ENCODE measurements at regions not wholly inside any gene's neighbourhood (a gene's known extent, or its start where the extent isn't known, plus 50 kb on each side); places are given as distances from the start of the nearest gene placed in this dataset.

DNA sequence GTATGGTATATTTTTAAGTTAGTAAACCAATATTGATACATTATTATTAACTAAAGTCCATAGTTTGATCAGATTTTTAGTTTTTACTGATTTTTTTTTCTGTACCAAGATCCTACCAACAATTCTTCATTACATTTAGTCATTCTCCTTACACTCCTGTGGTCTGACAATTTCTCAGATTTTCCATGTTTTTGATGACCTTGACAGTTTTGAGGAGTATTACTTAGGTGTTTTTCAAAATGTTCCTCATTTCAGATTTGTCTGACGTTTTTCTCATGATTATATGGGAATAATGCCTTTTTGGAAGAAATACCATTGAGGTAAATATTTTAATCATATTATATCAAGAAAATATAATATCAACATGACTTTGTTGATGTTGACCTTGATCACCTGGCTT lies 423.8 kb downstream of the PPP4R3C start:
- Histone ChIP-seq H3K4me2 (no peak overlapping the region), H3K36me3 (no peaks in the 10 kb centered on the region), H3K27ac (no peak overlapping the region), H4K20me1 (no peaks in the 10 kb centered on the region; the same call in 1 of the 2 replicates), H3K9ac (no peak overlapping the region), H3K9me3 (no peaks in the 10 kb centered on the region), H3K27me3 (peaks cover 77% of the 10 kb centered on the region), H3K4me1 (no peaks in the 10 kb centered on the region), H3K4me3 (no peak overlapping the region)
- TF ChIP-seq Cebpa-rat (IDR thresholded peaks at IDR 0.05), result no peak

DNA sequence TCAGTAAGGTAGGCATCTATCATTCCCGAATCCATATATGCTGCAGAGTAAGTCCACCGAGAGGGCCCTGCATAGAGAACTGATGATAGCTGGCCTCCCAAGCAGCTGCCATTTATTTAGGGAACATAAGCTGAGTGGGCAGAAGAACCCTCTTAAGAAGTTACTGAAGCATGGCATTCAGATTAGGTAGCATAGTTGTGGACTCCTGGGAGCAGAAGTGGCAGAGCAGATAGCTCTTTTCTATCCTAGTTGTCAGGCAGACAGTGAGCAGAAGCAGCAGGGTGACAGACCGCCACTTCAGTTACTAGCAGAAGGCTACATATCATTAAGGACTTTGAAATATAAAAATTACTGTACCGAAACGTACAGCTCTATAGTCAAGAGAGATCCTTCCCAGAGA lies 454.7 kb downstream of the PPP4R3C start:
- no peak for TF ChIP-seq Cebpa-rat (IDR thresholded peaks at IDR 0.05)
- peak overlapping the region; percentile 38 for H3K4me2 ChIP-seq
- no peak overlapping the region for H3K27ac ChIP-seq
- H3K36me3 ChIP-seq, result no peaks in the 10 kb centered on the region
- no peak overlapping the region for H3K4me3 ChIP-seq
- peaks cover 21% of the 10 kb centered on the region for H3K4me1 ChIP-seq
- H3K9me3 ChIP-seq, result no peaks in the 10 kb centered on the region
- peaks cover 32% of the 10 kb centered on the region for H3K27me3 ChIP-seq
- no peaks in the 10 kb centered on the region for H4K20me1 ChIP-seq
- no peak overlapping the region for H3K9ac ChIP-seq

DNA sequence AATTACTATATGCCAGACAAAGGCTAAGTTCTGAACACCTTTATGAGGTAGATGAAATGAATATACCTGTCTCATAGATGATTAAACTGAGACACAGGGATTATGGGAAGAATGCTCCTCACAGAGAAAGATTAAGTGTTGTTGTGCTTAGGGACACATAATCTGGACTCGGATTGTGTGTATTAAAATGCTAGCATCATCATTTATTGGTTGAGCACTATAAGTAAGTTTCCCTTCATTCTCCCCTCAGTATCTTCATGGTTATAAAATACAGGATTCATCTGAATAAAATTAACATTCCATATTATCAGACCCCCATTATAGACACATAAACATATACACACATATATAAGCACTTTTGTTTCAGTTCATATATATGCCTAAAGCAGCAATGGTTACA lies 463.5 kb downstream of the PPP4R3C start:
- Histone ChIP-seq H3K4me2 (no peak overlapping the region), H3K27ac (no peak overlapping the region), H3K9ac (no peak overlapping the region), H3K27me3 (peaks cover 36% of the 10 kb centered on the region), H3K36me3 (no peaks in the 10 kb centered on the region), H3K4me3 (no peak overlapping the region), H3K4me1 (no peaks in the 10 kb centered on the region), H3K9me3 (no peaks in the 10 kb centered on the region), H4K20me1 (no peaks in the 10 kb centered on the region)
- no peak for TF ChIP-seq Cebpa-rat (IDR thresholded peaks at IDR 0.05)

DNA sequence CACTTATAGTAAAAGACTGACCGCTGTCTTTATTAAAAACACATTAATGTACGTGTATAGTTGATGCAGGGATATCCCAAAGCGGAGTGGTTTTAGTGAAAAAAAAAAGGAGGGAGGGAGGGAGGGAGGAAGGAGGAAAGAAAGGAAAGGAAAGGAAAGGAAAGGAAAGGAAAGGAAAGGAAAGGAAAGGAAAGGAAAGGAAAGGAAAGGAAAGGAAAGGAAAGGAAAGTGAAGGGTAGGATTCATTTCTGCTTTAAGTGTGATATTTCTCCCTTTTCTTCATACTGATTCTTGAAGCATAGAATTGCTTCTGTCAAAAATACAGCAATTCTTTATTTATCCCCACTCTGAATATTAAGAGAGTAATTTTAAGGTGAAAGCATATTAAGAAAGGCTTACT lies 504.9 kb downstream of the PPP4R3C start:
- H3K9me3 ChIP-seq, result no peaks in the 10 kb centered on the region
- H3K36me3 ChIP-seq, result no peaks in the 10 kb centered on the region
- TF ChIP-seq Cebpa-rat (IDR thresholded peaks at IDR 0.05), result no peak
- peaks cover 37% of the 10 kb centered on the region for H3K27me3 ChIP-seq
- H3K27ac ChIP-seq, result no peak overlapping the region
- no peaks in the 10 kb centered on the region for H3K4me1 ChIP-seq
- H3K9ac ChIP-seq, result no peak overlapping the region
- no peaks in the 10 kb centered on the region for H4K20me1 ChIP-seq
- H3K4me2 ChIP-seq, result no peak overlapping the region
- no peak overlapping the region for H3K4me3 ChIP-seq

DNA sequence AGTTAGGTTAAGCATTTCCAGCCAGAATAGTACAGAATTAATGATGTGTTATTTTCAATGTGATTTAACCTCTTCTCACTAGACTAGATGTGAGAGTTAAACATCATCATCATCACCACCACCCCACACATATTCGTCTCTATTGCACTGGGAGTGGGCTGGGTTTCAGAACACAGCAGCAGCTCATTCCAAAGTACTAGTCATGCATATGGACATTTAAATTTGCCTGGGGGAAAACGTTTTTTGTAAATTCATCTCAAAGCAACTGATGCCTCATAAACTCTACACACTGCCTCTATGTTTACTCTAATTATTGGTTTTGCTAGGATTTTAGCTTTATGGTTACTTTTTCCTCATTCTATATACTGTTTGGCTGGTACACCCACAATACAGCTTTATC lies 509.1 kb downstream of the PPP4R3C start:
- H3K4me1 ChIP-seq, result no peaks in the 10 kb centered on the region
- H3K4me3 ChIP-seq, result no peak overlapping the region
- H4K20me1 ChIP-seq, result no peaks in the 10 kb centered on the region
- H3K27me3 ChIP-seq, result peaks cover 71% of the 10 kb centered on the region
- no peaks in the 10 kb centered on the region; the same call in 1 of the 2 replicates for H3K9me3 ChIP-seq
- no peak for TF ChIP-seq Cebpa-rat (IDR thresholded peaks at IDR 0.05)
- no peak overlapping the region for H3K27ac ChIP-seq
- H3K4me2 ChIP-seq, result no peak overlapping the region
- H3K9ac ChIP-seq, result no peak overlapping the region
- H3K36me3 ChIP-seq, result no peaks in the 10 kb centered on the region

DNA sequence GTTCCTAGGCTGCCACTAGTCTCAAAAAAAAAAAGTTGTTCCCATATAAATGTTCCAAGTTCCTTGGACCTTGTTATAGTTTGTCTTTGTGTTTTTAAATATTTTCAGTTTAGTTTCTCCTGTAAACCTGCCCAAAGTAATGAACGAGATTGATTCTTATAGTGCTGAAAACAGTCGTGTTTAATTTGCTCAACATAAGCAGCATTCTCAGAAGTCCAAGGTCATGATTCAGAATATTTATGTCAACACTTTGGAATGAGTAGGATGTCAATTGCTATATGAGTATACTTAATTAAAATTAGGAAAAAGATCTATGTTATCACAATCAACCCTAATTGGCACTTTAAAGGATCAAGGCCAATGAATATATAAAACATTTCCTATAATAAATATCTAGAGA lies 510.9 kb downstream of the PPP4R3C start:
- Histone ChIP-seq H3K4me2 (no peak overlapping the region), H3K4me1 (no peaks in the 10 kb centered on the region), H3K9me3 (no peaks in the 10 kb centered on the region; the same call in 1 of the 2 replicates), H4K20me1 (no peaks in the 10 kb centered on the region), H3K4me3 (no peak overlapping the region), H3K27me3 (peaks cover 83% of the 10 kb centered on the region), H3K27ac (no peak overlapping the region), H3K9ac (no peak overlapping the region), H3K36me3 (no peaks in the 10 kb centered on the region)
- no peak for TF ChIP-seq Cebpa-rat (IDR thresholded peaks at IDR 0.05)

DNA sequence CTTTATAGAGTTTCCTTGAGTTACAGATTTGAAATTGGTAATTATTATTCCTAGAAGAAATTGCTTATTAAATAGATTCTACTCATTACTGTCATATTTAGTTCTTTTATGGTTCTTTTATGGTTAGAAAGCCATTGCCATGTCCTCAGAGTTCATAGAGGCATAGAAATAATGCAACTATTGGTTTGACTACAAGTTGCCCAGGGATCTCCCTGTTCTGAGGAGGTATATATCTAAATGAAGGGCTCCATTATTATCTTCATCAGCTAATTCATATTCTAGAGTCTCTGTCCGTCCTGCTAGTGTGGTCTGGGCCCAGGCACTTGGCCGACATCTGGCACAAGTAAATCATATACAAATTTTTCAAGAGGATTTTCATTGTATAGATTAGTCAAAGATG lies 535.7 kb downstream of the PPP4R3C start:
- no peak overlapping the region for H3K27ac ChIP-seq
- H4K20me1 ChIP-seq, result no peaks in the 10 kb centered on the region
- no peaks in the 10 kb centered on the region for H3K4me1 ChIP-seq
- peaks cover 72% of the 10 kb centered on the region for H3K27me3 ChIP-seq
- H3K4me3 ChIP-seq, result no peak overlapping the region
- no peak overlapping the region for H3K4me2 ChIP-seq
- no peak for TF ChIP-seq Cebpa-rat (IDR thresholded peaks at IDR 0.05)
- no peak overlapping the region for H3K9ac ChIP-seq
- no peaks in the 10 kb centered on the region for H3K36me3 ChIP-seq
- H3K9me3 ChIP-seq, result no peaks in the 10 kb centered on the region

DNA sequence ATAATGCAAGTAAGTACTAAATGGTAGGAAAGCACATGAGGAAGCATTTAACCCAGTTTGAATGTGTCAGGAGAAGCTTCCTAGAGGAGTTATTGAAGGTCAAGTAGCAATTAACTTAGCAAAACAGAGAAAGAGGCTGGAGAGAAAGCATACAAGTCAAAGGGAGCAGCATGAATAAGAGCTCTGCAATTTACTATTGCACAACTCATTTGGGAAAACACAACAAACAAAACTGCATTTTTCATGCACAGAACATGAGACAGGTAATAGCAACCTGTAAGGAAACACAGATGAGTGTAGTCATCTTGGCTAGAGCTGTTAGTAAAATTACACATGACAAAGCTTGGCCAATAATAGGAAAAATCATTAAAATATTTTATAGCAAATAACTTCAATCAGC lies 538.1 kb downstream of the PPP4R3C start:
- H3K4me3 ChIP-seq, result no peak overlapping the region
- H3K27ac ChIP-seq, result no peak overlapping the region
- no peak overlapping the region for H3K9ac ChIP-seq
- peaks cover 59% of the 10 kb centered on the region for H3K27me3 ChIP-seq
- H3K4me1 ChIP-seq, result no peaks in the 10 kb centered on the region
- no peak for TF ChIP-seq Cebpa-rat (IDR thresholded peaks at IDR 0.05)
- H3K4me2 ChIP-seq, result no peak overlapping the region
- no peaks in the 10 kb centered on the region for H3K36me3 ChIP-seq
- H4K20me1 ChIP-seq, result no peaks in the 10 kb centered on the region
- no peaks in the 10 kb centered on the region for H3K9me3 ChIP-seq

DNA sequence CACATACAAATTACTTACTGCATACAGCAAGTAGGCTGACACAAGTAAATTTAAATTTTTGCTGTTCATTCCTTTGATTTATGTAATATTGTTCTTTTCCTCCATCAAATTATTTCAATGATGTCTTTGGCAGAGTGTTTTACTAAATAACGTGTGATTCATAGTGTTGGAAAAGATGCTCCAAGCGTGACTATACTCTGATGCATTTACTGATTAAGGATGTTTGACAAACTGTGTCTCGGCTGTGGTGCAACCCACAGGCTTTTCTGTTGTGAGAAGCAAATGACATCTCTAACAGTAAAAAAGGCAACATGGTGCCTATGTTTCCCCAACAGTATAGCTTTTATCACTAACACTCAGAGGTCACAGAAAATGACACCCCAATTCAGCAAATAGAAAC lies 540.9 kb downstream of the PPP4R3C start:
- Histone ChIP-seq H4K20me1 (no peaks in the 10 kb centered on the region), H3K27ac (no peak overlapping the region), H3K4me3 (no peak overlapping the region), H3K9me3 (no peaks in the 10 kb centered on the region), H3K4me2 (no peak overlapping the region), H3K36me3 (no peaks in the 10 kb centered on the region), H3K27me3 (peaks cover 69% of the 10 kb centered on the region), H3K4me1 (no peaks in the 10 kb centered on the region), H3K9ac (no peak overlapping the region)
- no peak for TF ChIP-seq Cebpa-rat (IDR thresholded peaks at IDR 0.05)

DNA sequence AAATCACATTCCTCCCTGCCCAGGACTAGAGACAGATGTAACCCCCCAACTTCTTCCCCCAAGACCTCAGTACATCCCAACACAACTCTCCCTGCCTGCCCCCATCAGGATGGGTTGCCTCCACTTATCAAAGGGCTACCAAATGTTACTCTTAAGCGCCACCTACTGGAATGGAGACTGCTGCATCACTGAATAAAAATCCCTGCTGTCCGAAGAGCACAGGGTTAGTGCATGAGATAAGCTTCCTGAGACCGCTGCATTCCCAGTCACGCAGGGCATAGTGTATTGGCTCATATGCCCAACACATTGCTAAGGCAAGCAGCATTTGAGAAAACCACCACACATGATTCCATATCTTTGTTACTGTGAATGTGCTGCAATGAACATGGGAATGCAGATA lies 544.5 kb downstream of the PPP4R3C start:
- H3K9me3 ChIP-seq, result no peaks in the 10 kb centered on the region
- H3K4me3 ChIP-seq, result no peak overlapping the region
- H3K4me2 ChIP-seq, result no peak overlapping the region
- no peaks in the 10 kb centered on the region for H3K4me1 ChIP-seq
- H3K27ac ChIP-seq, result no peak overlapping the region
- peaks cover 63% of the 10 kb centered on the region for H3K27me3 ChIP-seq
- no peaks in the 10 kb centered on the region for H4K20me1 ChIP-seq
- TF ChIP-seq Cebpa-rat (IDR thresholded peaks at IDR 0.05), result no peak
- no peak overlapping the region for H3K9ac ChIP-seq
- no peaks in the 10 kb centered on the region for H3K36me3 ChIP-seq

DNA sequence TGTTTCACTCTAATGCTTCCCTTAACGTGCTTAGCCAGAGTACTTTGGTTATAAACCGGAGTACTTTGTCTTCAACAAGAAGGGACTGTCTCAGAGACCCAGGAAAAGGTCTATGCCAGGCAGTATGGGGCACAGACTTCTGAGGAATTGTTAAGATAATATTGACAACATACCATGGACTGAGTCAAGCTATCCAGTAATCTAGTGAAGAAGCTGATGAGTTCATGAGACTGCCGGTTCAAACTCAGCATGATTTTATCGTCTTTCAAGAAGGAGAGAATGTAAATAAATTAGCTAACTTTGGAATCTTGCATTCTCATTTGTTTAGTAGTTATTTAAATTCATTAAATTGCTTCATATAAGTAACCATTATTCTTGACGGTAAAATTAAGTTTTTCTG lies 546.1 kb downstream of the PPP4R3C start:
- Histone ChIP-seq H3K36me3 (no peaks in the 10 kb centered on the region), H3K4me3 (no peak overlapping the region), H3K9ac (no peak overlapping the region), H3K4me2 (no peak overlapping the region), H3K27me3 (peaks cover 55% of the 10 kb centered on the region), H4K20me1 (no peaks in the 10 kb centered on the region), H3K4me1 (no peaks in the 10 kb centered on the region), H3K9me3 (no peaks in the 10 kb centered on the region), H3K27ac (no peak overlapping the region)
- TF ChIP-seq Cebpa-rat (IDR thresholded peaks at IDR 0.05), result no peak

All from BLaER1 (cell line).